Activated CD8-positive, alpha-beta memory T cell treated with anti-CD3 and anti-CD28 coated beads, Interleukin-2, amount 10 ng/mL, durations not matched to agents 7 days and 5 days (primary cell): ENCODE measurements at regions not wholly inside any gene's neighbourhood (a gene's known extent, or its start where the extent isn't known, plus 50 kb on each side); places are given as distances from the start of the nearest gene placed in this dataset.

Experiments used
- ATAC-seq: fragments of 150-1000 bp; cut with Tn5 transposase; one replicate; pipeline ENCODE4 v1.10.0; 2021; ENCODE audit warnings: moderate library complexity
- CTCF ChIA-PET: fragments of 350-600 bp; sonication (Branson Sonifier 250); formaldehyde crosslinking; loops from one replicate; lab custom pipeline; 2021; ENCODE audit warnings: antibody characterized with exemption; lab: Charles Lee
- DNase-seq: peaks from one replicate; pipeline ENCODE4 v3.0.0-alpha.2; 2020
- H3K27ac Mint-ChIP-seq: one replicate; pipeline ENCODE4 v1.8.0; 2021; ENCODE audit warnings: mild to moderate bottlenecking, mixed read lengths
- H3K27me3 Mint-ChIP-seq: one replicate; pipeline ENCODE4 v1.8.0; 2021; ENCODE audit warnings: mixed read lengths
- H3K36me3 Mint-ChIP-seq: one replicate; pipeline ENCODE4 v1.8.0; 2021; ENCODE audit warnings: mild to moderate bottlenecking, mixed read lengths
- H3K4me1 Mint-ChIP-seq: one replicate; pipeline ENCODE4 v1.8.0; 2021; ENCODE audit warnings: mixed read lengths
- H3K4me3 Mint-ChIP-seq: one replicate; pipeline ENCODE4 v1.8.0; 2021; ENCODE audit warnings: mild to moderate bottlenecking, moderate library complexity, mixed read lengths
- H3K9me3 Mint-ChIP-seq: one replicate; pipeline ENCODE4 v1.8.0; 2022; ENCODE audit warnings: low read depth, mixed read lengths

DNA sequence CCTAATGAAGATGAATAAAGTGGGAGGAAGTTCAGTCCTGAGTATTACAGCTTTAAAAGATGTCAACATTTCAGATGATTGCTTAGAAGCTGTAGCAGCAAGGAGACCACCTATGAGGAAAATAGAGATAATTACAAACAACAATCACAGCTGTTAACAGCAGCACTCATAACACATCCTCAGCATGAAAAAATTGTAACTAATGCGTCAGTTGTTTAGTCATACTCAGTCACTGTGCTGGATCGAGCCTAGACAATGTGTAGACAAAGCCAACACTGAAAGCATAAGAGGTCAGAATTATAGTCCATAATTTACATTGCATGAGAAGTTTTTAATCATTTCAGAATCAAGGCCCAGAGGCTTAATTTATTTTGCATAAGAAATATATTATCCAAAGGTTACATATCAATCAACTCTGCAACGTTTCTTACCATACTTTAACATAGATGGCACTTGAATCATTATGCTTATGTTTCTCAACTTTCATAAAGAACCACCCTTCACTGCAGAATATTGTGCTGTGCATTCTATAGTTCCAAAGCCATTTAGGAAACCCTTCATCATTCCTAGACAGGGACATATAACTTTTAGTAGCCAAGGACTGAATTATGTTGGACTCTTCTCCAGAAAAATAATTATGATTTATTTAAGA, 60.2 kb upstream of the HAPLN1 start:
- no peak overlapping the region for H3K27ac Mint-ChIP-seq

DNA sequence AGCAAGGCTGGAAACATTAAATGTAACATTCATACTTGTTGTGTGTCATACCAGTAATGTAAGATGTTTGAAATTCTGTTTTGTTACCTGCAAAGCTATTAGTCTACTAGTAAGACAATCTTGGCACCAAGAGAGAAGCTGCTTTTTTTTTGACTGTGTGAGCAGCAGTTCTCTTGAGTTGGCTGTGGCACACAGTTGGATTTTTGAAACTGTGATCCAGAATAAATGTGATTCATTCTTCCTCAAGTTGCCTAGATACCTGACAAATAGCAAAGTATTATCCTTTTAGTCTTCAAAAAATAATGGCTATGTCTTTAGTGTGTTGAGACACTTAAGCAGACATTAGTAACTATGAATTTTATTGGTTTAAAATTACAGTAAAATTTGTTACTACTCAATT, 57.2 kb upstream of the HAPLN1 start:
- Mint-ChIP-seq H3K9me3 (no peaks in the 10 kb centered on the region), H3K4me3 (no peak overlapping the region), H3K4me1 (no peaks in the 10 kb centered on the region), H3K27ac (no peak overlapping the region), H3K36me3 (no peaks in the 10 kb centered on the region), H3K27me3 (no peaks in the 10 kb centered on the region)
- CTCF ChIA-PET = no interaction called here
- no peak for DNase-seq
- no peak for ATAC-seq

More for the DNA sequence above, 60.2 kb upstream of the HAPLN1 start:
- no peak for ATAC-seq
- Mint-ChIP-seq H3K4me3 (no peak overlapping the region), H3K36me3 (no peaks in the 10 kb centered on the region), H3K27me3 (no peaks in the 10 kb centered on the region), H3K9me3 (no peaks in the 10 kb centered on the region), H3K4me1 (no peaks in the 10 kb centered on the region)
- CTCF ChIA-PET = no interaction called here
- DNase-seq = no peak

DNA sequence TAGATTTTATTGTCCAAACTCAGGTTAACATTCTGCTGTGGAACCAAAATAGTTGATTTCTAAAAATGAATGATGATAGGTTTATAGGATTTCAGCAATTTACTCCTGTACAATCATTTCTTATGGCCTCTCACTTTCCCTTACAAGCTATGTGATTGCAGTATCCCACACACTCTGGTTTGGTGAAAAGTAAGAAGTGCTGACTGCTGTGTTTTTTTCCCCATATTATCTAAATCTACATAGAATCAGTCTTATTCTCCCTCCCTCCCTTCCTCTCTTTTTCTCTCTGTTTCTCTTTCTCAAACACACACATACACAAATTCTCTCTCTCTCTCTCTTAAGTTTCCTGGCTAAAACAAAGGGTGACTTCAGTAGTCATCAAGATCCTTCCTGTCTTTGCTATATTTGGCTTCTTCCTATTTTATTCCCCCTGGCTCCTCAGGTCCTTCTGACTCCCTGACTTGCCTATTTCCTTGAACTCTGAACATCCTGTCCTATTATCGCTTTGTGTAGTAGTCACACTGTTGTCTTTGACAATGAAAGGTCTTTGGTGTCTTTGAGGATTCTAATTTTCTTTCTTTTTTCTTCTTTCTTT, 55.9 kb upstream of the HAPLN1 start:
- Mint-ChIP-seq H3K4me3 (no peak overlapping the region), H3K27me3 (no peaks in the 10 kb centered on the region), H3K4me1 (no peaks in the 10 kb centered on the region), H3K27ac (no peak overlapping the region), H3K36me3 (no peaks in the 10 kb centered on the region), H3K9me3 (no peaks in the 10 kb centered on the region)
- CTCF ChIA-PET = no interaction called here
- ATAC-seq = no peak
- no peak for DNase-seq
